ENCODE measurements at regions not wholly inside any gene's neighbourhood (a gene's known extent, or its start where the extent isn't known, plus 50 kb on each side); places are given as distances from the start of the nearest gene placed in this dataset.
A peak's percentile ranks its signal among the peaks of the same experiment; 100 is the strongest.

GRCh38 chr12:34398706-34399630 is 376.7 kb downstream of the ALG10 start:
- H2BK15ac ChIP-seq (ENCODE audit: low read depth, low read length), result no peak overlapping the region
- no peak overlapping the region for H3K4ac ChIP-seq (ENCODE audit: low read depth, low read length)
- no peaks in the 10 kb centered on the region for H3K27me3 ChIP-seq (ENCODE audit: insufficient read depth, low read length)
- no peak overlapping the region for H2BK12ac ChIP-seq (ENCODE audit: insufficient read length, low read depth, low read length)
- Mint-ChIP-seq H3K27ac (no peak overlapping the region), H3K36me3 (ENCODE audit: insufficient read depth in 1 of 3, low read depth in 3 of 3) (peaks cover 4 to 12% (median 5%) of the 10 kb centered on the region in 3 experiments; a peak in 6 of 7 replicates), H3K4me3 (no peak overlapping the region), H3K4me1 (no peaks in the 10 kb centered on the region), H3K27me3 (ENCODE audit: low read depth) (no peaks in the 10 kb centered on the region; the same call in none of the 2 replicates), H3K9me3 (peaks cover 94 to 99% of the 10 kb centered on the region in 2 experiments)
- no peaks in the 10 kb centered on the region for H4K20me1 ChIP-seq (ENCODE audit: control insufficient read depth, insufficient read depth, insufficient read length)
- H3K4me1 ChIP-seq (ENCODE audit: insufficient read depth, low read length), result no peaks in the 10 kb centered on the region
- H3K4me2 ChIP-seq (ENCODE audit: insufficient read depth, insufficient read length, low read length), result no peak overlapping the region
- H3K79me2 ChIP-seq (ENCODE audit: insufficient read depth, low read length), result no peaks in the 10 kb centered on the region
- H2BK120ac ChIP-seq (ENCODE audit: low read depth, low read length, poor library complexity, severe bottlenecking), result no peak overlapping the region
- peaks cover 97% of the 10 kb centered on the region for H3K9me3 ChIP-seq (ENCODE audit: control insufficient read depth, low read depth, low read length)
- no peak overlapping the region for H3K56ac ChIP-seq (ENCODE audit: insufficient read length, low read depth, low read length)
- no peaks in the 10 kb centered on the region for H3K23me2 ChIP-seq (ENCODE audit: insufficient read length, low read depth, low read length, poor library complexity, severe bottlenecking)
- TF ChIP-seq CTCF (conservative IDR thresholded peaks at IDR 0.05), result no peak
- peak; percentile 15 for DNase-seq
- no peak overlapping the region for H3K18ac ChIP-seq (ENCODE audit: insufficient read length, low read depth, low read length)
- H2AFZ ChIP-seq (ENCODE audit: low read length), result no peak overlapping the region
- H3T11ph ChIP-seq (ENCODE audit: low read length), result no peak overlapping the region
- H4K5ac ChIP-seq (ENCODE audit: insufficient read length, low read depth, low read length), result no peak overlapping the region
- H3K27ac ChIP-seq (ENCODE audit: insufficient read length, low read depth, low read length), result no peak overlapping the region
- no peak overlapping the region for H3K23ac ChIP-seq (ENCODE audit: insufficient read length, low read depth, low read length)
- no CpG with 5 or more reads among the region's 38 CpGs for WGBS (ENCODE audit: extremely low coverage, insufficient read length, low lambda C conversion rate)
- H2BK20ac ChIP-seq (ENCODE audit: low read depth, low read length, poor library complexity, severe bottlenecking), result no peak overlapping the region
- no peak overlapping the region for H4K91ac ChIP-seq (ENCODE audit: insufficient read length, low read depth, low read length)
- no peak overlapping the region for H4K8ac ChIP-seq (replicated peaks; ENCODE audit: insufficient read length, low read depth, low read length)
- H3K79me1 ChIP-seq (ENCODE audit: insufficient read depth, low read depth, low read length, poor library complexity, severe bottlenecking), result no peaks in the 10 kb centered on the region
- no peak overlapping the region for H2AK5ac ChIP-seq (ENCODE audit: insufficient read length, low read length)
- no peak overlapping the region for H3K9ac ChIP-seq (ENCODE audit: extremely low read depth, insufficient read length, low read length)
- no peak overlapping the region for H3K14ac ChIP-seq (ENCODE audit: insufficient read depth, low read length)
- no peak overlapping the region for H2BK5ac ChIP-seq (ENCODE audit: insufficient read length, low read length)

All from H9 (cell line).